ENCODE measurements at regions not wholly inside any gene's neighbourhood (a gene's known extent, or its start where the extent isn't known, plus 50 kb on each side); places are given as distances from the start of the nearest gene placed in this dataset.

- no peak for DNase-seq (ENCODE audit: low spot score)
- TF ChIP-seq, protein P1, sequence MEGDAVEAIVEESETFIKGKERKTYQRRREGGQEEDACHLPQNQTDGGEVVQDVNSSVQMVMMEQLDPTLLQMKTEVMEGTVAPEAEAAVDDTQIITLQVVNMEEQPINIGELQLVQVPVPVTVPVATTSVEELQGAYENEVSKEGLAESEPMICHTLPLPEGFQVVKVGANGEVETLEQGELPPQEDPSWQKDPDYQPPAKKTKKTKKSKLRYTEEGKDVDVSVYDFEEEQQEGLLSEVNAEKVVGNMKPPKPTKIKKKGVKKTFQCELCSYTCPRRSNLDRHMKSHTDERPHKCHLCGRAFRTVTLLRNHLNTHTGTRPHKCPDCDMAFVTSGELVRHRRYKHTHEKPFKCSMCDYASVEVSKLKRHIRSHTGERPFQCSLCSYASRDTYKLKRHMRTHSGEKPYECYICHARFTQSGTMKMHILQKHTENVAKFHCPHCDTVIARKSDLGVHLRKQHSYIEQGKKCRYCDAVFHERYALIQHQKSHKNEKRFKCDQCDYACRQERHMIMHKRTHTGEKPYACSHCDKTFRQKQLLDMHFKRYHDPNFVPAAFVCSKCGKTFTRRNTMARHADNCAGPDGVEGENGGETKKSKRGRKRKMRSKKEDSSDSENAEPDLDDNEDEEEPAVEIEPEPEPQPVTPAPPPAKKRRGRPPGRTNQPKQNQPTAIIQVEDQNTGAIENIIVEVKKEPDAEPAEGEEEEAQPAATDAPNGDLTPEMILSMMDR (IDR thresholded peaks at IDR 0.05): no peak
- ATAC-seq (ENCODE audit: low FRiP score): no peak
These were observed 62.6 kb downstream of the DUSP6 start for GRCh38 chr12:89289720-89290119.

GRCh38 chr12:89288959-89289358, 63.3 kb downstream of the DUSP6 start:
- ATAC-seq (ENCODE audit: low FRiP score) (no peak), DNase-seq (ENCODE audit: low spot score) (no peak)
- TF ChIP-seq, protein P1 (IDR thresholded peaks at IDR 0.05): no peak

GRCh38 chr12:89286501-89286900, 65.8 kb downstream of the DUSP6 start:
- no peak for DNase-seq (ENCODE audit: low spot score)
- no peak for ATAC-seq (ENCODE audit: low FRiP score)
- TF ChIP-seq, protein P1 (IDR thresholded peaks at IDR 0.05): no peak

DNA sequence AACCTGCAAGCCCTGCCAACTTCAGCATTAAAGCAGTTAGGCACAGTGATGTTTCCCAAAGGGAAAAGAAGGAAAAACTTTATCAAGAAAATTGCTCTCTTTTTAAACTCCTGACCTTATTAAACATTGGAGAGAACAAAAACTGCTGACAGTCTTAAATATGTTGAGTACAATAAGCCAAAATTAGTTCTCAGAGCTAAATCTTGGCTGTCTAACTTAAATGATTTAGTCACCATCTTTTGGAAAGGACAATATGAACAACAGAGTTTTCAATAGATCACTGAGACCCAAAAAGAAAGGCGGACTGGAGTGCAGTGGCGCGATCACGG, 70.8 kb downstream of the DUSP6 start:
- TF ChIP-seq, protein P1 (IDR thresholded peaks at IDR 0.05): no peak
- DNase-seq (ENCODE audit: low spot score) (no peak), ATAC-seq (ENCODE audit: low FRiP score) (no peak)

- DNase-seq (ENCODE audit: low spot score) (no peak), ATAC-seq (ENCODE audit: low FRiP score) (no peak)
- TF ChIP-seq, protein P1 (IDR thresholded peaks at IDR 0.05): no peak
These were observed 71.3 kb downstream of the DUSP6 start for GRCh38 chr12:89280833-89281538.

GRCh38 chr12:89279499-89279898, 72.8 kb downstream of the DUSP6 start:
- TF ChIP-seq, protein P1 (IDR thresholded peaks at IDR 0.05): no peak
- ATAC-seq (ENCODE audit: low FRiP score): no peak

GRCh38 chr12:89278862-89279261, 73.4 kb downstream of the DUSP6 start:
- TF ChIP-seq, protein P1 (IDR thresholded peaks at IDR 0.05): no peak
- DNase-seq (ENCODE audit: low spot score): no peak
- ATAC-seq (ENCODE audit: low FRiP score): no peak

More at GRCh38 chr12:89279499-89279898, 72.8 kb downstream of the DUSP6 start:
- DNase-seq (ENCODE audit: low spot score): no peak
